ENCODE measurements at regions not wholly inside any gene's neighbourhood (a gene's known extent, or its start where the extent isn't known, plus 50 kb on each side); places are given as distances from the start of the nearest gene placed in this dataset.

GRCh38 chr5:5967373-5967772 lies 411.0 kb downstream of the MED10 start:
- no peaks in the 10 kb centered on the region for H3K27me3 Mint-ChIP-seq (ENCODE audit: unreplicated experiment)
- intact Hi-C loops (cut with micrococcal nuclease; ENCODE audit: unreplicated experiment): no loop called here
- no TSS peak for BruUV-seq (replicated peaks)
- H3K9me3 Mint-ChIP-seq (ENCODE audit: low read depth, unreplicated experiment): peaks cover 3% of the 10 kb centered on the region
- TF ChIP-seq CTCF (IDR thresholded peaks at IDR 0.05; ENCODE audit: unreplicated experiment): no peak
- no peaks in the 10 kb centered on the region for H3K4me1 Mint-ChIP-seq (ENCODE audit: low read depth, unreplicated experiment)
- CTCF ChIA-PET: no interaction called here
- H3K36me3 Mint-ChIP-seq (ENCODE audit: insufficient read depth, unreplicated experiment): no peaks in the 10 kb centered on the region
- DNase-seq: no peak
- H3K27ac Mint-ChIP-seq (ENCODE audit: unreplicated experiment): no peak overlapping the region
- H3K4me3 Mint-ChIP-seq (ENCODE audit: low read depth, unreplicated experiment): no peak overlapping the region

GRCh38 chr5:5965132-5965531 lies 413.2 kb downstream of the MED10 start:
- no peaks in the 10 kb centered on the region for H3K27me3 Mint-ChIP-seq (ENCODE audit: unreplicated experiment)
- no TSS peak for BruUV-seq (replicated peaks)
- no peak for DNase-seq
- CTCF ChIA-PET: no interaction called here
- TF ChIP-seq CTCF (IDR thresholded peaks at IDR 0.05; ENCODE audit: unreplicated experiment): no peak
- H3K4me3 Mint-ChIP-seq (ENCODE audit: low read depth, unreplicated experiment): no peak overlapping the region
- peaks cover 5% of the 10 kb centered on the region for H3K9me3 Mint-ChIP-seq (ENCODE audit: low read depth, unreplicated experiment)
- intact Hi-C loops (cut with micrococcal nuclease; ENCODE audit: unreplicated experiment): no loop called here
- no peaks in the 10 kb centered on the region for H3K4me1 Mint-ChIP-seq (ENCODE audit: low read depth, unreplicated experiment)
- no peak overlapping the region for H3K27ac Mint-ChIP-seq (ENCODE audit: unreplicated experiment)
- H3K36me3 Mint-ChIP-seq (ENCODE audit: insufficient read depth, unreplicated experiment): no peaks in the 10 kb centered on the region

- no TSS peak for BruUV-seq (replicated peaks)
- intact Hi-C loops (cut with micrococcal nuclease; ENCODE audit: unreplicated experiment): no loop called here
- CTCF ChIA-PET: no interaction called here
- H3K36me3 Mint-ChIP-seq (ENCODE audit: insufficient read depth, unreplicated experiment): no peaks in the 10 kb centered on the region
- DNase-seq: no peak
- no peaks in the 10 kb centered on the region for H3K27me3 Mint-ChIP-seq (ENCODE audit: unreplicated experiment)
- H3K4me1 Mint-ChIP-seq (ENCODE audit: low read depth, unreplicated experiment): no peaks in the 10 kb centered on the region
- H3K27ac Mint-ChIP-seq (ENCODE audit: unreplicated experiment): no peak overlapping the region
- H3K4me3 Mint-ChIP-seq (ENCODE audit: low read depth, unreplicated experiment): no peak overlapping the region
- peaks cover 5% of the 10 kb centered on the region for H3K9me3 Mint-ChIP-seq (ENCODE audit: low read depth, unreplicated experiment)
- TF ChIP-seq CTCF (IDR thresholded peaks at IDR 0.05; ENCODE audit: unreplicated experiment): no peak
These were observed 414.0 kb downstream of the MED10 start for GRCh38 chr5:5964347-5964746.

- H3K4me1 Mint-ChIP-seq (ENCODE audit: low read depth, unreplicated experiment): no peaks in the 10 kb centered on the region
- no peak overlapping the region for H3K4me3 Mint-ChIP-seq (ENCODE audit: low read depth, unreplicated experiment)
- no peaks in the 10 kb centered on the region for H3K36me3 Mint-ChIP-seq (ENCODE audit: insufficient read depth, unreplicated experiment)
- DNase-seq: no peak
- no peaks in the 10 kb centered on the region for H3K27me3 Mint-ChIP-seq (ENCODE audit: unreplicated experiment)
- H3K9me3 Mint-ChIP-seq (ENCODE audit: low read depth, unreplicated experiment): peaks cover 14% of the 10 kb centered on the region
- CTCF ChIA-PET: no interaction called here
- H3K27ac Mint-ChIP-seq (ENCODE audit: unreplicated experiment): no peak overlapping the region
- BruUV-seq (replicated peaks): no TSS peak
- intact Hi-C loops (cut with micrococcal nuclease; ENCODE audit: unreplicated experiment): no loop called here
- no peak for TF ChIP-seq CTCF (IDR thresholded peaks at IDR 0.05; ENCODE audit: unreplicated experiment)
These were observed 420.6 kb downstream of the MED10 start for GRCh38 chr5:5957737-5958136.

- BruUV-seq (replicated peaks): no TSS peak
- intact Hi-C loops (cut with micrococcal nuclease; ENCODE audit: unreplicated experiment): no loop called here
- no peak overlapping the region for H3K4me3 Mint-ChIP-seq (ENCODE audit: low read depth, unreplicated experiment)
- no peaks in the 10 kb centered on the region for H3K4me1 Mint-ChIP-seq (ENCODE audit: low read depth, unreplicated experiment)
- no peaks in the 10 kb centered on the region for H3K27me3 Mint-ChIP-seq (ENCODE audit: unreplicated experiment)
- DNase-seq: no peak
- no peak for TF ChIP-seq CTCF (IDR thresholded peaks at IDR 0.05; ENCODE audit: unreplicated experiment)
- no peak overlapping the region for H3K27ac Mint-ChIP-seq (ENCODE audit: unreplicated experiment)
- H3K36me3 Mint-ChIP-seq (ENCODE audit: insufficient read depth, unreplicated experiment): no peaks in the 10 kb centered on the region
- CTCF ChIA-PET: no interaction called here
- H3K9me3 Mint-ChIP-seq (ENCODE audit: low read depth, unreplicated experiment): peaks cover 15% of the 10 kb centered on the region
These were observed 424.1 kb downstream of the MED10 start for GRCh38 chr5:5954275-5954598.

Data from Calu3 (cell line).